IMR-90 (cell line): ENCODE measurements at regions not wholly inside any gene's neighbourhood (a gene's known extent, or its start where the extent isn't known, plus 50 kb on each side); places are given as distances from the start of the nearest gene placed in this dataset.

Experiments
- BHLHE40 ChIP-seq: fragments of 150-350 bp; IDR thresholded peaks from 2 replicates; pipeline ENCODE4 v1.6.1; 2016; ENCODE audit warnings: mild to moderate bottlenecking, low read depth, low read length
- CEBPB ChIP-seq: IDR thresholded peaks from 2 replicates; pipeline ENCODE4 v1.6.1; 2012; ENCODE audit warnings: low read depth, low read length, improper control_type of control experiment
- CHD1 ChIP-seq: IDR thresholded peaks from 2 replicates; pipeline ENCODE4 v1.6.1; 2012; ENCODE audit warnings: low read depth, low read length, improper control_type of control experiment
- FOS ChIP-seq: fragments of 150-350 bp; IDR thresholded peaks from 2 replicates; pipeline ENCODE4 v1.6.1; 2016; ENCODE audit warnings: low read depth, low read length
- MAZ ChIP-seq: IDR thresholded peaks from 2 replicates; pipeline ENCODE4 v1.6.1; 2012; ENCODE audit warnings: low read depth, mild to moderate bottlenecking, low read length, improper control_type of control experiment, moderate library complexity, borderline replicate concordance
- MXI1 ChIP-seq: IDR thresholded peaks from 2 replicates; pipeline ENCODE4 v1.6.1; 2012; ENCODE audit warnings: low read depth, mild to moderate bottlenecking, low read length, moderate library complexity, borderline replicate concordance
- POLR2A ChIP-seq: IDR thresholded peaks from 2 replicates; pipeline ENCODE4 v1.6.1; 2012; ENCODE audit warnings: mild to moderate bottlenecking, low read depth, low read length
- RAD21 ChIP-seq: IDR thresholded peaks from 2 replicates; pipeline ENCODE4 v1.6.1; 2012; ENCODE audit warnings: low read length, improper control_type of control experiment
- RCOR1 ChIP-seq: IDR thresholded peaks from 2 replicates; pipeline ENCODE4 v1.6.1; 2012; ENCODE audit warnings: mild to moderate bottlenecking, low read length, improper control_type of control experiment; ENCODE audit not compliant: insufficient replicate concordance
- RFX5 ChIP-seq: IDR thresholded peaks from 2 replicates; pipeline ENCODE4 v1.8.0; 2012; ENCODE audit warnings: low read depth, mild to moderate bottlenecking, low read length, moderate library complexity
- TF ChIP-seq, protein P1 (sequence below): conservative IDR thresholded peaks from 2 replicates; pipeline ENCODE4 v1.5.1; 2012; ENCODE audit warnings: mild to moderate bottlenecking, low read depth, low read length, improper control_type of control experiment

DNA sequence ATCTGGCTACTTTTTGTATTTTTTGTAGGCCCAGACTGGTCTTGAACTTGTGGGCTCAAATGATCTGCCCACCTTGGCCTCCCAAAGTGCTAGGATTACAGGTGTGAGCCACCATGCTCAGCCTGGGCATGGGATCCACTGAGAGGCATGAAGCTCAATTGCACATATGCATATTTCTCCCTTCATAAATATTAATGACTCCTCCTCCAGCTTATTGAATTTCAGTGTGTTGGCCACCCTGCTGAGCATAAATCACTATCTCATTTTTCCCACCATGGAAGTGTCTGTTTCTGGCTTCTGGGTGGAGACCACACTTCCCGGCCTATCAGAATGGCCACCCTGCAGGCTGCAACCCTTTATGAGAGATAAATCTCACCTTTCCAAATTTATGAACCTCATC lies 53.6 kb upstream of the KIF16B start:
- TF ChIP-seq, protein P1, sequence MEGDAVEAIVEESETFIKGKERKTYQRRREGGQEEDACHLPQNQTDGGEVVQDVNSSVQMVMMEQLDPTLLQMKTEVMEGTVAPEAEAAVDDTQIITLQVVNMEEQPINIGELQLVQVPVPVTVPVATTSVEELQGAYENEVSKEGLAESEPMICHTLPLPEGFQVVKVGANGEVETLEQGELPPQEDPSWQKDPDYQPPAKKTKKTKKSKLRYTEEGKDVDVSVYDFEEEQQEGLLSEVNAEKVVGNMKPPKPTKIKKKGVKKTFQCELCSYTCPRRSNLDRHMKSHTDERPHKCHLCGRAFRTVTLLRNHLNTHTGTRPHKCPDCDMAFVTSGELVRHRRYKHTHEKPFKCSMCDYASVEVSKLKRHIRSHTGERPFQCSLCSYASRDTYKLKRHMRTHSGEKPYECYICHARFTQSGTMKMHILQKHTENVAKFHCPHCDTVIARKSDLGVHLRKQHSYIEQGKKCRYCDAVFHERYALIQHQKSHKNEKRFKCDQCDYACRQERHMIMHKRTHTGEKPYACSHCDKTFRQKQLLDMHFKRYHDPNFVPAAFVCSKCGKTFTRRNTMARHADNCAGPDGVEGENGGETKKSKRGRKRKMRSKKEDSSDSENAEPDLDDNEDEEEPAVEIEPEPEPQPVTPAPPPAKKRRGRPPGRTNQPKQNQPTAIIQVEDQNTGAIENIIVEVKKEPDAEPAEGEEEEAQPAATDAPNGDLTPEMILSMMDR, result no peak
- no peak for TF ChIP-seq RAD21
- TF ChIP-seq POLR2A, result no peak
- TF ChIP-seq BHLHE40, result no peak
- TF ChIP-seq CHD1, result no peak
- TF ChIP-seq CEBPB, result no peak
- TF ChIP-seq RFX5, result no peak
- TF ChIP-seq MAZ, result no peak
- TF ChIP-seq FOS, result no peak
- TF ChIP-seq MXI1, result no peak
- TF ChIP-seq RCOR1, result no peak
